T-cell (primary cell): ENCODE measurements at regions not wholly inside any gene's neighbourhood (a gene's known extent, or its start where the extent isn't known, plus 50 kb on each side); places are given as distances from the start of the nearest gene placed in this dataset.

Experiments
- ATAC-seq, 4 experiments: fragments of 200-7000 bp in 3 of 4; fragments of 150-1000 bp in 1 of 4; cut with Tn5 transposase; replicated peaks in 1 of 4; 1 replicate in 3 of 4; 2 replicates in 1 of 4; pipeline ENCODE4 v1.10.0; 2021; ENCODE audit warnings: moderate library complexity in 3 of 4, mild to moderate bottlenecking in 2 of 4, moderate number of reproducible peaks in 1 of 4
- CTCF ChIA-PET, 2 donors: fragments of 300-600 bp; sonication (Branson Sonifier 250); formaldehyde crosslinking; loops; one replicate each; lab custom pipeline; 2022; ENCODE audit warnings: antibody characterized with exemption in 2 of 2; lab: Charles Lee
- POLR2A ChIA-PET, 2 donors: fragments of 300-600 bp; sonication (Branson Sonifier 250); formaldehyde crosslinking; loops; one replicate each; lab custom pipeline; 2022; ENCODE audit warnings: antibody characterized with exemption in 2 of 2; lab: Charles Lee
- DNase-seq, 35 experiments: peaks; one replicate each; pipeline versions ENCODE4 v3.0.0 to v3.0.0-alpha.2; 2013 to 2023
- H3K27ac ChIP-seq: one replicate; pipeline ENCODE4 v1.5.1; 2013; ENCODE audit warnings: low read length
- H3K27me3 ChIP-seq, 2 experiments: replicated peaks in 1 of 2; 1 replicate in 1 of 2; 2 replicates in 1 of 2; pipeline versions ENCODE4 v1.6.1 to v1.7.0; 2013; ENCODE audit warnings: low read length in 1 of 2, mixed read lengths in 1 of 2; ENCODE audit not compliant: control insufficient read depth in 2 of 2, insufficient read depth in 2 of 2; ENCODE audit errors: extremely low read depth in 1 of 2
- H3K36me3 ChIP-seq, 2 donors: 1 replicate in 1 of 2; 2 replicates in 1 of 2; pipeline versions ENCODE4 v1.6.1 to v1.7.0; 2013; ENCODE audit warnings: low read length in 1 of 2; ENCODE audit not compliant: control insufficient read depth in 2 of 2, insufficient read depth in 1 of 2; ENCODE audit errors: extremely low read depth in 1 of 2
- H3K4me1 ChIP-seq, 2 experiments: 1 replicate in 1 of 2; 2 replicates in 1 of 2; pipeline versions ENCODE4 v1.6.1 to v1.7.0; 2013; ENCODE audit warnings: low read length in 2 of 2, mixed read lengths in 1 of 2; ENCODE audit not compliant: insufficient read depth in 2 of 2, control insufficient read depth in 1 of 2; ENCODE audit errors: extremely low read depth in 1 of 2
- H3K4me3 ChIP-seq, 2 donors: 1 replicate in 1 of 2; 2 replicates in 1 of 2; pipeline versions ENCODE4 v1.5.1 to v1.7.0; 2013; ENCODE audit warnings: mild to moderate bottlenecking in 2 of 2, low read length in 1 of 2, moderate library complexity in 1 of 2; ENCODE audit not compliant: control insufficient read depth in 1 of 2; ENCODE audit errors: extremely low read depth in 1 of 2
- H3K9me3 ChIP-seq: 2 replicates; pipeline ENCODE4 v1.7.0; 2013
- H3K27ac Mint-ChIP-seq, 2 donors: one replicate each; pipeline ENCODE4 v1.8.0; 2020 to 2021; ENCODE audit warnings: mild to moderate bottlenecking in 2 of 2, mixed read lengths in 2 of 2
- H3K27me3 Mint-ChIP-seq, 2 donors: one replicate each; pipeline ENCODE4 v1.8.0; 2021 to 2022; ENCODE audit warnings: mixed read lengths in 2 of 2
- H3K36me3 Mint-ChIP-seq: one replicate; pipeline ENCODE4 v1.8.0; 2021; ENCODE audit warnings: mixed read lengths
- H3K4me1 Mint-ChIP-seq, 3 donors: one replicate each; pipeline ENCODE4 v1.8.0; 2020 to 2022; ENCODE audit warnings: mixed read lengths in 3 of 3, mild to moderate bottlenecking in 1 of 3
- H3K4me3 Mint-ChIP-seq, 3 donors: one replicate each; pipeline ENCODE4 v1.8.0; 2020 to 2022; ENCODE audit warnings: mild to moderate bottlenecking in 3 of 3, mixed read lengths in 3 of 3, moderate library complexity in 3 of 3
- H3K9me3 Mint-ChIP-seq, 3 donors: one replicate each; pipeline ENCODE4 v1.8.0; 2020 to 2022; ENCODE audit warnings: mixed read lengths in 3 of 3
- WGBS: methylation state at CpG from one replicate; pipeline ENCODE4 v1.1.5; 2013; ENCODE audit warnings: missing lambda C conversion rate; ENCODE audit not compliant: insufficient coverage; 5-methylcytosine and 5-hydroxymethylcytosine counted together

- H3K27me3 Mint-ChIP-seq = no peaks in the 10 kb centered on the region
Measured at GRCh38 chr12:38157933-38158401, 158.6 kb upstream of the ALG10B start.

GRCh38 chr12:38158428-38159091 is 158.0 kb upstream of the ALG10B start:
- no peak for ATAC-seq
- H3K36me3 Mint-ChIP-seq = no peaks in the 10 kb centered on the region
- H3K4me3 Mint-ChIP-seq = no peak overlapping the region
- H3K9me3 ChIP-seq = no peaks in the 10 kb centered on the region
- no peak for DNase-seq
- peaks cover 0 to 2% of the 10 kb centered on the region in 2 experiments for H3K27me3 ChIP-seq
- H3K27ac Mint-ChIP-seq = no peak overlapping the region
- H3K36me3 ChIP-seq = no peaks in the 10 kb centered on the region
- H3K9me3 Mint-ChIP-seq = peaks cover 0 to 5% (median 0%) of the 10 kb centered on the region in 3 donors
- H3K4me1 Mint-ChIP-seq = no peaks in the 10 kb centered on the region
- 92% methylated on average over 32 of the region's 32 CpGs for WGBS
- no peaks in the 10 kb centered on the region for H3K4me1 ChIP-seq
- H3K27ac ChIP-seq = no peak overlapping the region
- ChIA-PET POLR2A (no interaction called here), CTCF (no interaction called here)
- no peak overlapping the region for H3K4me3 ChIP-seq
- H3K27me3 Mint-ChIP-seq = no peaks in the 10 kb centered on the region

More at GRCh38 chr12:38157933-38158401, 158.6 kb upstream of the ALG10B start:
- no peaks in the 10 kb centered on the region for H3K4me1 Mint-ChIP-seq
- no peaks in the 10 kb centered on the region for H3K4me1 ChIP-seq
- POLR2A ChIA-PET = no interaction called here
- CTCF ChIA-PET = no interaction called here
- no peak overlapping the region for H3K4me3 ChIP-seq
- no peak for DNase-seq
- no peaks in the 10 kb centered on the region for H3K36me3 ChIP-seq
- peaks cover 0 to 5% (median 0%) of the 10 kb centered on the region in 3 donors for H3K9me3 Mint-ChIP-seq
- H3K27ac Mint-ChIP-seq = no peak overlapping the region
- no peak overlapping the region for H3K4me3 Mint-ChIP-seq
- 92% methylated on average over 27 of the region's 28 CpGs for WGBS
- H3K27me3 ChIP-seq = peaks cover 0 to 2% of the 10 kb centered on the region in 2 experiments
- no peaks in the 10 kb centered on the region for H3K9me3 ChIP-seq
- no peak for ATAC-seq
- no peaks in the 10 kb centered on the region for H3K36me3 Mint-ChIP-seq
- no peak overlapping the region for H3K27ac ChIP-seq

GRCh38 chr12:38159092-38159551 is 157.5 kb upstream of the ALG10B start:
- no peak for ATAC-seq
- no peak overlapping the region for H3K4me3 Mint-ChIP-seq
- WGBS = 91% methylated on average over 19 of the region's 19 CpGs
- no peaks in the 10 kb centered on the region for H3K36me3 Mint-ChIP-seq
- H3K9me3 Mint-ChIP-seq = peaks cover 0 to 5% (median 4%) of the 10 kb centered on the region in 3 donors
- no peak overlapping the region for H3K4me3 ChIP-seq
- CTCF ChIA-PET = no interaction called here
- H3K4me1 Mint-ChIP-seq = no peaks in the 10 kb centered on the region
- H3K27ac Mint-ChIP-seq = no peak overlapping the region
- H3K4me1 ChIP-seq = no peaks in the 10 kb centered on the region
- no peak overlapping the region for H3K27ac ChIP-seq
- POLR2A ChIA-PET = no interaction called here
- no peaks in the 10 kb centered on the region for H3K27me3 Mint-ChIP-seq
- H3K9me3 ChIP-seq = no peaks in the 10 kb centered on the region
- H3K36me3 ChIP-seq = no peaks in the 10 kb centered on the region
- DNase-seq = no peak
- peaks cover 0 to 2% of the 10 kb centered on the region in 2 experiments for H3K27me3 ChIP-seq

- no peaks in the 10 kb centered on the region for H3K36me3 Mint-ChIP-seq
- no peak overlapping the region for H3K4me3 Mint-ChIP-seq
- H3K9me3 ChIP-seq = no peaks in the 10 kb centered on the region
- H3K27ac Mint-ChIP-seq = no peak overlapping the region
- no peak for ATAC-seq
- 89% methylated on average over 37 of the region's 39 CpGs for WGBS
- no peak for DNase-seq
- no peaks in the 10 kb centered on the region for H3K27me3 Mint-ChIP-seq
- H3K4me1 Mint-ChIP-seq = no peaks in the 10 kb centered on the region
- H3K9me3 Mint-ChIP-seq = peaks cover 0 to 9% (median 5%) of the 10 kb centered on the region in 3 donors
- H3K4me1 ChIP-seq = no peaks in the 10 kb centered on the region
- H3K27me3 ChIP-seq = peaks cover 0 to 2% of the 10 kb centered on the region in 2 experiments
- ChIA-PET POLR2A (no interaction called here), CTCF (no interaction called here)
- H3K27ac ChIP-seq = no peak overlapping the region
- no peaks in the 10 kb centered on the region for H3K36me3 ChIP-seq
- H3K4me3 ChIP-seq = no peak overlapping the region
Measured at GRCh38 chr12:38159591-38160317, 156.8 kb upstream of the ALG10B start.

- 89% methylated on average over 35 of the region's 41 CpGs for WGBS
- H3K9me3 ChIP-seq = no peaks in the 10 kb centered on the region
- POLR2A ChIA-PET = no interaction called here
Measured at GRCh38 chr12:38160318-38161122, 156.1 kb upstream of the ALG10B start.

More at GRCh38 chr12:38160318-38161122, 156.1 kb upstream of the ALG10B start:
- no peaks in the 10 kb centered on the region for H3K36me3 ChIP-seq
- Mint-ChIP-seq H3K27me3 (no peaks in the 10 kb centered on the region), H3K27ac (no peak overlapping the region), H3K4me1 (no peaks in the 10 kb centered on the region), H3K9me3 (peaks cover 0 to 9% (median 5%) of the 10 kb centered on the region in 3 donors), H3K36me3 (no peaks in the 10 kb centered on the region), H3K4me3 (no peak overlapping the region)
- H3K27ac ChIP-seq = no peak overlapping the region
- ATAC-seq (no peak), DNase-seq (no peak)
- H3K27me3 ChIP-seq = peaks cover 0 to 2% of the 10 kb centered on the region in 2 experiments
- H3K4me3 ChIP-seq = no peak overlapping the region
- no peaks in the 10 kb centered on the region for H3K4me1 ChIP-seq
- CTCF ChIA-PET = no interaction called here
